ENCODE measurements at regions not wholly inside any gene's neighbourhood (a gene's known extent, or its start where the extent isn't known, plus 50 kb on each side); places are given as distances from the start of the nearest gene placed in this dataset.

DNA sequence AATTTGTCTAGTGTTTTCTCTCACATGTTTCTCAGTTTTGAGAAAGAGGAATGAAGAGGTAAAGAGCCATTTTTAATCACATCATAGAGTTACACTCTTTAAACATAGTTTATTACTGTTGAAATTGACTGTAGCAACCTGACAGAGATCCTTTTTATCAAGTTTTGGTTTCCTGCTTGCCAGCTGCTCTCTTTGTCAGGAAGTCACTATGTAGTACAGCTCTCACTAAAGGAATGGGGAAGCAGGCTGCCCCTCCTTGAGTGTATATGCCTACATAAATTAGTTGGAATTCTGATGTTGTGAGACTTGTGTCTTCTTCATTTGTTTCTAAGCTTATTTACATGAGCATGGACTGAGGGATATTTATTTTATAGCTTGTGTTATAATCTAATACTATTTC lies 1274.0 kb upstream of the CELF2 start:
- TF ChIP-seq, protein P1, sequence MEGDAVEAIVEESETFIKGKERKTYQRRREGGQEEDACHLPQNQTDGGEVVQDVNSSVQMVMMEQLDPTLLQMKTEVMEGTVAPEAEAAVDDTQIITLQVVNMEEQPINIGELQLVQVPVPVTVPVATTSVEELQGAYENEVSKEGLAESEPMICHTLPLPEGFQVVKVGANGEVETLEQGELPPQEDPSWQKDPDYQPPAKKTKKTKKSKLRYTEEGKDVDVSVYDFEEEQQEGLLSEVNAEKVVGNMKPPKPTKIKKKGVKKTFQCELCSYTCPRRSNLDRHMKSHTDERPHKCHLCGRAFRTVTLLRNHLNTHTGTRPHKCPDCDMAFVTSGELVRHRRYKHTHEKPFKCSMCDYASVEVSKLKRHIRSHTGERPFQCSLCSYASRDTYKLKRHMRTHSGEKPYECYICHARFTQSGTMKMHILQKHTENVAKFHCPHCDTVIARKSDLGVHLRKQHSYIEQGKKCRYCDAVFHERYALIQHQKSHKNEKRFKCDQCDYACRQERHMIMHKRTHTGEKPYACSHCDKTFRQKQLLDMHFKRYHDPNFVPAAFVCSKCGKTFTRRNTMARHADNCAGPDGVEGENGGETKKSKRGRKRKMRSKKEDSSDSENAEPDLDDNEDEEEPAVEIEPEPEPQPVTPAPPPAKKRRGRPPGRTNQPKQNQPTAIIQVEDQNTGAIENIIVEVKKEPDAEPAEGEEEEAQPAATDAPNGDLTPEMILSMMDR (IDR thresholded peaks at IDR 0.05; ENCODE audit: control extremely low read depth, extremely low read depth, low read depth, missing control alignments) = no peak
- CTCF ChIA-PET = no interaction called here
- POLR2A ChIA-PET = no interaction called here
- DNase-seq (ENCODE audit: extremely low spot score) = no peak

DNA sequence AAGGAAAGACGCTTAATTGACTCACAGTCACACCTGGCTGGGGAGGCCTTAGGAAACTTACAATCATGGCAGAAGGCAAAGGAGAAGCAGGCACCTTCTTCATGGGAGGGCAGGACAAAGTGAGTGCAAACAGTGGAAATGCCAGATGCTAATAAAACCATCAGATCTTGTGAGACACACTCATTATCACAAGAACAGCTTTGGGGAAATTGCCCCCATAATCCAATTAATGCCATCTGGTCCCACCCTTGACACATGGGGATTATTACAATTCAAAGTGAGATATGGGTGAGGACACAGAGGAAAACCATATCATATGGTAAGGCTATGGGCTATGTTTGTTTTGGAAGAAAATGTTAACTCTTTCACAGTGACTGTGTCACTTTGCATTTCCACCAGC lies 1272.5 kb upstream of the CELF2 start:
- TF ChIP-seq, protein P1 (IDR thresholded peaks at IDR 0.05; ENCODE audit: control extremely low read depth, extremely low read depth, low read depth, missing control alignments) = no peak
- no peak for DNase-seq (ENCODE audit: extremely low spot score)
- CTCF ChIA-PET = no interaction called here
- POLR2A ChIA-PET = no interaction called here

DNA sequence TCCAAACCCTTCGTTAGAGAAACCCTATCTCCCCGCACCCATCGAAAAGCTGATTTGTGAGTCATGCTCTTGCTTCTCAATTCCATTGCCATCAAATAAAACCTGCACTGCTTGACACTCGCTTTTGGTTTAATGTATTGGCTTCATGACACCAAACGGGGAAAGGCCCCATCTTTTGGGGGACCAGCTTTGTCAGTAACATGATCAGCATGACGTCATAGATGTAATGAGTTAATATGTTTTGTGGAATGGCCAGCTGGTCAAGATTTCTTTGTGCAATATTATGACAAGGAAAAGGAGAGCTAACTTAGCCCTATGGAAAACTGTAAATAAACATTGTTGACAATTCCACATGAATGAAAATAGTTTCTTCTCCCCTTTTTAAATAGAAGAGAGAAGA lies 1260.5 kb upstream of the CELF2 start:
- no peak for DNase-seq (ENCODE audit: extremely low spot score)
- TF ChIP-seq, protein P1 (IDR thresholded peaks at IDR 0.05; ENCODE audit: control extremely low read depth, extremely low read depth, low read depth, missing control alignments) = no peak
- ChIA-PET CTCF (interaction anchor here (1.6 kb wide), 1 partner anchor 9 kb away, joined by 5 read pairs; no protein-coding TSS in a partner anchor), POLR2A (no interaction called here)

DNA sequence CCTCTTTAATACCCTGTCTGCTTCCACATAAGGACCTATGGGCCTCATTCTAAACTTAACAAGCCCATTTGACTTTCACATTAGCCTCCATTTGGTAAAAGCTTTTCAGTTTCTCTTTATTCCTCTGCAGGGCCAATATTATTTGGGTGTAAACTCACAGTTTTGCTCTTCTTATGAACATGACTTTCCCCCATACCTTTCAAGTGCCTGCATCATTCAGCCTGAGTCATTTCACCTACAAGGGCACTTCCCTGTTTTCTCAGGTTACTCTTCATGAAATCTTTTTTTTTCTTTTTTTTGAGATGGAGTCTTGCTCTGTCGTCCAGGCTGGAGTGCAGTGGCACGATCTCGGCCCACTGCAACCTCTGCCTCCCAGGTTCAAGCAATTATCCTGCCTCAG lies 1258.1 kb upstream of the CELF2 start:
- ChIA-PET POLR2A (no interaction called here), CTCF (no interaction called here)
- no peak for DNase-seq (ENCODE audit: extremely low spot score)

DNA sequence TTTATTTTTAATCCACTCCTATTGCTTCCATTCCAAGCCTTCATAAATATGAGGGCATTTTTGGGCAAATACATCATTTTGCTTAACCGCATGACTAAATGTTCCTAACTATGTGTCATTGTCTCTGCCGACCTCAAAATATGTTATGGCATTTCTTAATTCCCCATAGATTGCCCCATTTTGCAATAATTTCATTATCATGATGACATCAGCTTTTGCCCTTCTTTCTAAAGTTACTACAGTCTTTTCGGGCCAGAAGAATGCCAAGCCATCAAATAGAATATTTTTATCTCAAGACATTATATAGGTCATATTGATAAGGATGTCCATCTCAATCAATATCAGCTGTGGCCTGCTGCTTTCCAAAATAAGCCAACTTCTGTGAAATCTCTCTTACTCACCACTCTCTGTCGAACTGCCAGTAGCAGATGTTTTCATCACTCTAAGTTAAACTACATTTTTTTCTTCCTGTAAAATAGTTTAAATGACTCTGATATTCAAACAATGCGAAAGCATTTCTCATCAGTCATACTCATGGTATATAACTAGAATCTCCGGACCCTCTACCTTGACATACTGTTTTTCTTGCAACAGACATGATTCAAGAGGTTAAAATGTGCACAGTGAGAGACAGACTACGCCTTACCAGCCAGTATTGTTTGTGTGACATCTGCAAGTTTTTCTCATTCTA lies 1254.6 kb upstream of the CELF2 start:
- TF ChIP-seq, protein P1 (IDR thresholded peaks at IDR 0.05; ENCODE audit: control extremely low read depth, extremely low read depth, low read depth, missing control alignments) = no peak
- no peak for DNase-seq (ENCODE audit: extremely low spot score)
- CTCF ChIA-PET = interaction anchor here (1.4 kb wide), 1 partner anchor 14 kb away, joined by 3 read pairs; no protein-coding TSS in a partner anchor
- POLR2A ChIA-PET = no interaction called here

More for the DNA sequence above, 1258.1 kb upstream of the CELF2 start:
- TF ChIP-seq, protein P1 (IDR thresholded peaks at IDR 0.05; ENCODE audit: control extremely low read depth, extremely low read depth, low read depth, missing control alignments) = no peak

DNA sequence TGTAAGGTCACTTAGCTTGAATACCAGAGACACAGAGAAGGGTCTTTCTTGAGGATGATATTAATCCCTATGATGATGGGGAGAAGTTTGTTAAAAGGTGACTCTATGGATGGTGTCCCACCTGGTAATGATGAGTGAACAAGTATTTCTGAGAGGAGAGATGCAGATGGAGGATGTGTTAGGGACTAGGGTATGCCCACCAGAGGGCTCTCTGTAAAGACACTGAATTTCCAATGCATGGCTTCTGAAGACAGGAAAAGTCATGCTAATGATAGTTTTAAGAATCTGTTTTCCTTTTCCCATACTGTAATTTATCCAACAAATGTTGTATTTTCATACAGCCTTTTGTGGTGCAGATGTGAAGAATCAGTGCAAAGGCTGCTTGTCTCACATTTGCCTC lies 1250.9 kb upstream of the CELF2 start:
- ChIA-PET POLR2A (no interaction called here), CTCF (interaction anchor here (1.4 kb wide), 1 partner anchor 10 kb away, joined by 5 read pairs; no protein-coding TSS in a partner anchor)
- DNase-seq (ENCODE audit: extremely low spot score) = no peak
- TF ChIP-seq, protein P1 (IDR thresholded peaks at IDR 0.05; ENCODE audit: control extremely low read depth, extremely low read depth, low read depth, missing control alignments) = no peak
